GM23248 (cell line): ENCODE measurements at regions not wholly inside any gene's neighbourhood (a gene's known extent, or its start where the extent isn't known, plus 50 kb on each side); places are given as distances from the start of the nearest gene placed in this dataset.

Source experiments
- EZH2 ChIP-seq: fragments of 200-600 bp; sonication (generic); IDR thresholded peaks from 2 replicates; pipeline ENCODE4 v1.6.1; 2018; ENCODE audit warnings: antibody characterized with exemption, mild to moderate bottlenecking; ENCODE audit not compliant: insufficient read depth, poor library complexity, severe bottlenecking
- EZH2phosphoT487 ChIP-seq: fragments of 200-600 bp; sonication (generic); IDR thresholded peaks from 2 replicates; pipeline ENCODE4 v1.6.1; 2018; ENCODE audit warnings: antibody characterized with exemption, moderate library complexity, mild to moderate bottlenecking, low read depth; ENCODE audit not compliant: insufficient read depth

DNA sequence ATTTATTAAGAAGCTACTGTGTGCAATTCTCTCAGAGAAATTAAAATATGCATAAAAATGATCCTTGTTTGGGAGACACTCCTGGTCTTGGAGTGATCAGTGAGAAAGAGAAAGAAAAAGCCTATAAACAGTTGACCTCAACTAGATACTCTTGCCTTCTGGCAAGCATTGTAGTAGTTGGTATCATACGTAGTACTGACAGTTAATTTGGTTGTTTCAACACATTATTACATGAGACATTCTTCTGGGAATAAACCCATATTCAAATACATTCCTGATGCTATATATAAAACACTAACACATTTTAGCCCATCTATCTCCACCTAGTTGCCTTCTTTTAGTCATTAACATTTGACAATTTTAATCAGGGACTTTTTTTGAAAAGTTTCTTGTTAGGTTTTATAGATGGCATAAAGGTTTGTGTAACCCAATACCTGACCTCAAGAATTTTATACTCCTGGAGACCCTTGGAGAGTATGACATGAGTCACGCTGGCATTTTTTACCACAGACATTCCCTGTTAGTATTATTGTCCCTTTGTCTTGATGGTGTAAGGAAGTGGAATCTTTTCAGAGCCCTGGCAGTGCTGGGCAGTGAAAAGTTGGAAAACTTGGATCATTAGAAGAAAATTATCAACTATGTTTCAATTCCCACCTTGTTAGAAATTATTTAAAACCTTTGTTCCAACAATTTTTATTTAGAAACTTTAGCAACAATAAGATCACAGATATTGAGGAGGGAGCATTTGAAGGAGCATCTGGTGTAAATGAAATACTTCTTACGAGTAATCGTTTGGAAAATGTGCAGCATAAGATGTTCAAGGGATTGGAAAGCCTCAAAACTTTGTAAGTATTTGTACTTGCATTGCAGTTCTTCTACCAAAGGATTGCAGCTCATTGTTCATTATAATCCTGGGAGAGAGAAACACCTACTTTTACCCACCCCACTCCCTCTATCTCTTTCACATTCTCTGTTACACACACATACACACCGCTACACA lies 167.1 kb upstream of the PACRGL start:
- TF ChIP-seq EZH2 (no peak), EZH2phosphoT487 (no peak)
